Suprapubic skin (tissue), 3 donors: ENCODE measurements at regions not wholly inside any gene's neighbourhood (a gene's known extent, or its start where the extent isn't known, plus 50 kb on each side); places are given as distances from the start of the nearest gene placed in this dataset.

Experiments
- POLR2A ChIP-seq, 2 donors: fragments of 450-650 bp; IDR thresholded peaks; one replicate each; pipeline ENCODE4 v1.6.1; 2017; ENCODE audit warnings: antibody characterized with exemption in 2 of 2, mild to moderate bottlenecking in 2 of 2, moderate library complexity in 2 of 2
- TF ChIP-seq, protein P1 (sequence below), 2 donors: fragments of 200-600 bp in 1 of 2; fragments of 450-650 bp in 1 of 2; sonication (generic) in 1 of 2; IDR thresholded peaks; one replicate each; pipeline ENCODE4 v1.5.1; 2016 to 2019; ENCODE audit warnings: antibody characterized with exemption in 2 of 2, mild to moderate bottlenecking in 1 of 2, moderate library complexity in 1 of 2

- TF ChIP-seq, protein P1, sequence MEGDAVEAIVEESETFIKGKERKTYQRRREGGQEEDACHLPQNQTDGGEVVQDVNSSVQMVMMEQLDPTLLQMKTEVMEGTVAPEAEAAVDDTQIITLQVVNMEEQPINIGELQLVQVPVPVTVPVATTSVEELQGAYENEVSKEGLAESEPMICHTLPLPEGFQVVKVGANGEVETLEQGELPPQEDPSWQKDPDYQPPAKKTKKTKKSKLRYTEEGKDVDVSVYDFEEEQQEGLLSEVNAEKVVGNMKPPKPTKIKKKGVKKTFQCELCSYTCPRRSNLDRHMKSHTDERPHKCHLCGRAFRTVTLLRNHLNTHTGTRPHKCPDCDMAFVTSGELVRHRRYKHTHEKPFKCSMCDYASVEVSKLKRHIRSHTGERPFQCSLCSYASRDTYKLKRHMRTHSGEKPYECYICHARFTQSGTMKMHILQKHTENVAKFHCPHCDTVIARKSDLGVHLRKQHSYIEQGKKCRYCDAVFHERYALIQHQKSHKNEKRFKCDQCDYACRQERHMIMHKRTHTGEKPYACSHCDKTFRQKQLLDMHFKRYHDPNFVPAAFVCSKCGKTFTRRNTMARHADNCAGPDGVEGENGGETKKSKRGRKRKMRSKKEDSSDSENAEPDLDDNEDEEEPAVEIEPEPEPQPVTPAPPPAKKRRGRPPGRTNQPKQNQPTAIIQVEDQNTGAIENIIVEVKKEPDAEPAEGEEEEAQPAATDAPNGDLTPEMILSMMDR (IDR thresholded peaks at IDR 0.05): no peak
- TF ChIP-seq POLR2A (IDR thresholded peaks at IDR 0.05): no peak
These were observed 126.7 kb upstream of the EGFLAM start for GRCh38 chr5:38131686-38132085.
